Tongue (tissue), 1 donor: ENCODE measurements at regions not wholly inside any gene's neighbourhood (a gene's known extent, or its start where the extent isn't known, plus 50 kb on each side); places are given as distances from the start of the nearest gene placed in this dataset.
"Not testable (repeated sequence)": the region's sequence is repeated elsewhere in the genome, so short reads cannot be mapped to it uniquely, and the experiment has no call there.

Experiments
- DNase-seq: peaks from one replicate; pipeline ENCODE4 v3.0.0-alpha.2; 2015

GRCh38 chr2:194742706-194743105, 914.3 kb upstream of the SLC39A10 start:
- DNase-seq: no peak

- DNase-seq: no peak
These were observed 917.8 kb upstream of the SLC39A10 start for GRCh38 chr2:194739217-194739616.

- no peak for DNase-seq
These were observed 921.0 kb upstream of the SLC39A10 start for GRCh38 chr2:194735837-194736542.

GRCh38 chr2:194730266-194730665, 926.8 kb upstream of the SLC39A10 start:
- no peak for DNase-seq

- no peak for DNase-seq
These were observed 931.9 kb upstream of the SLC39A10 start for GRCh38 chr2:194725169-194725568.

- DNase-seq: peak; percentile 83
These were observed 933.6 kb upstream of the SLC39A10 start for GRCh38 chr2:194723446-194723845.

GRCh38 chr2:194721227-194721626, 935.8 kb upstream of the SLC39A10 start:
- no peak for DNase-seq

- DNase-seq: no peak
These were observed 936.6 kb upstream of the SLC39A10 start for GRCh38 chr2:194720462-194720861.

- DNase-seq: no peak
These were observed 938.1 kb upstream of the SLC39A10 start for GRCh38 chr2:194718881-194719280.

- no peak for DNase-seq
These were observed 942.5 kb upstream of the SLC39A10 start for GRCh38 chr2:194714541-194714940.

GRCh38 chr2:194709840-194710239, 947.2 kb upstream of the SLC39A10 start:
- DNase-seq: no peak

GRCh38 chr2:194706179-194706578, 950.8 kb upstream of the SLC39A10 start:
- no peak for DNase-seq

GRCh38 chr2:194705398-194705797, 951.6 kb upstream of the SLC39A10 start:
- no peak for DNase-seq

- no peak for DNase-seq
These were observed 956.3 kb upstream of the SLC39A10 start for GRCh38 chr2:194700726-194701125.

GRCh38 chr2:194700116-194700515, 956.9 kb upstream of the SLC39A10 start:
- no peak for DNase-seq

GRCh38 chr2:194698012-194698411, 959.0 kb upstream of the SLC39A10 start:
- DNase-seq: no peak

GRCh38 chr2:194697439-194697838, 959.6 kb upstream of the SLC39A10 start:
- no peak for DNase-seq

GRCh38 chr2:194696690-194697089, 960.3 kb upstream of the SLC39A10 start:
- no peak for DNase-seq

GRCh38 chr2:194686569-194686968, 970.5 kb upstream of the SLC39A10 start:
- no peak for DNase-seq

- no peak for DNase-seq
These were observed 983.0 kb upstream of the SLC39A10 start for GRCh38 chr2:194674043-194674442.

GRCh38 chr2:194672994-194673393, 984.0 kb upstream of the SLC39A10 start:
- no peak for DNase-seq

GRCh38 chr2:194661431-194661830, 995.6 kb upstream of the SLC39A10 start:
- DNase-seq: peak; percentile 4

- DNase-seq: not testable (repeated sequence)
These were observed 1018.0 kb upstream of the SLC39A10 start for GRCh38 chr2:194639057-194639456.

- no peak for DNase-seq
These were observed 1035.1 kb upstream of the SLC39A10 start for GRCh38 chr2:194621945-194622344.

GRCh38 chr2:194619366-194619765, 1037.7 kb upstream of the SLC39A10 start:
- no peak for DNase-seq
